NCI-H1417 (cell line): ENCODE measurements at regions not wholly inside any gene's neighbourhood (a gene's known extent, or its start where the extent isn't known, plus 50 kb on each side); places are given as distances from the start of the nearest gene placed in this dataset.

Source experiments
- DNase-seq, 3 experiments: peaks; one replicate each; lab custom pipeline; 2025; lab: John Stamatoyannopoulos, UW

DNA sequence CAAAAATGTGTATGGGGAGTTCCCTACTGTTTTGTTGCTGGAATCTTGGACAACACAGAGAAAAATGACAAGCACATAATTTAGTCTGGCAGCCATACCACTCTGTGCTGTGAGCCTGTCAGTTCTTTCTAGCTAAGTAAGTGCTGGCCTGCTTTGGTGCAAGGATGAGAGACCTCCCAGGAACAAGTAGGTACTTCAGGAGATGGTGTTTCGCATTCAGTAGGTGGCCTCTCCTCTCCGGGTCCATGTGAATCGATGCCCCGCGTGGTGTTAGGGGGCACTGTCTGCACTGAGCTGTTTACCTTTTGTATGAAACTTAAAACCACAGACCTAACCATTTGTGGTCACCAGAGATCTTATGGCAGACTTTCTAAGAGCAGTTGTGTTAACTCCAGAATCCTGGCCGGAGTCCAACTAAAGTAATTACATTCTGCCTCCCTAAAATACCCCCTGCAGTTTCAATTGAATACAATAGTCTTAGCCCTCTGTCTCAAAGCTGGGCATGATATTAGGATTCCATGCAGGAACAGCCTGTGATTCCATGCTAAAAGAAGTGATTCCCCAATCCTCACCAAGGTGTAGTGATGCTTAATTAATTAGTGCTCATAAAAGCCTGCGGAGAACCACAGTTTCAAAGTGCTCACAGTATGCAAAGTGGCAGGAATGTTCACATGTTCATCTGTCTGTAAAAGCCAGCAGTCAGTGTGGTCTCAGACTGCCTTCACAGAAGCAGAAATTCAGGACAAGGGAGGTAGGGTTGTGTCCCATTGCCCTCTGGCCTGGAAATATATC lies 64.2 kb downstream of the LLPH start:
- peak; percentile 41 to 87 (median 75) for DNase-seq

DNA sequence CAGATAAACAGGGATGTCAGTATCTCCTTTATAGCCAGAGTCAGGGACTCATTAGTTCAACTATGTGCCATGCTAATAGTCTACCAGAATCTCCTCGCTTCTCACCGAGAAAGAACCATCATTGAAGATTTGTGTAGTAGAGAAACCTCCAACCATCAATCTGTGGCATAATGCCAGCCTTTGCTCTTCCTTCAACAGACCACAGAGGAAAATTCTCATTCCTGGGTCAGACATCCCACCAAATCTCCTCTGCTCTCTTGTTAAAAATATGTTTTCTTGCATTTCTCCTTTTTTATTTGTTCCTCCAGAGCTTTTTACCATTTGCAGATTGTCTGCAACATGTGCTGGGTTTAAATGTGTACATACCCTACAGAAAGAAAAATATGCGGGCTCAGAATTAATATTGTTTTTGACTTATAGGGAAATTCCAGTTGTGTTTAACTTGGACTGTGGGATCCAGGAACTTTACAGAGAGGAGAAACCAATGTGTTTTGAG lies 64.9 kb downstream of the LLPH start:
- DNase-seq: no peak

DNA sequence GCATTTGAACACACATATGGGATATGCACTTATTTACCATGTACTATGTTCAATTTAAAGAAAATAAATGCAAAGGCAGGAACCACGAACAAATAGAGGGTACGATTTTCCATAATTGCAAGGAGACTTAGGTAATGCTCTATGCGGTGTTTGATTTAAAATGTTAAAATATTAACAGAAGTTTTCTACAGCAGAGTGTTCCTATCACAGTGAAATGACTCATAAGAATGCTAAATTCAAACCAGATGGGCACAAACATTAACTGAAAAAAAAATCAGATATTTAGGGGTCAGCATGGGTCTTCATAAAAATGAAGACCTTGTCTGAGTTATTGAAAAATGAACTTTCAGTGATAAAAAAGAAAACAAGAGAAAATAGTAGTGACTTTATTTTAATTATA lies 65.4 kb downstream of the LLPH start:
- no peak for DNase-seq

DNA sequence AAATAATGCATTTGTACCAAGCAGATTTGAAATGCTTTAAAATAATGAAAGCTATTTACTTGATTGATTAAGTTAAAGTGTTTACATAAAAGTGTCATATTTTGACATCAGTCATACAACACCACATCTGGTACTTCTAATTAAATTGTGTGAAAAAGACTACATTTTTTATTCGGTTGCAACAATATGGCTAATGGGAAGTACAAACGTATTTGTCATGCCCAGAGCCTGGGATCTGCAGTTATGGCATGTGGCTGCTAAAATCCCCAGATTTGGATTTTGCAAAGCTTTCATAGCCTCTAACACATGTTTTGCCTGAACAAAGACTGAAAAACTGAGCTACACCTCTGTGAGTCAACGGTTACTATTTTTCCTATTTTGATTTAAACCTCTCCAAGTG lies 66.6 kb downstream of the LLPH start:
- DNase-seq: no peak

GRCh38 chr12:66062290-66062625 lies 68.3 kb downstream of the LLPH start:
- DNase-seq: no peak

DNA sequence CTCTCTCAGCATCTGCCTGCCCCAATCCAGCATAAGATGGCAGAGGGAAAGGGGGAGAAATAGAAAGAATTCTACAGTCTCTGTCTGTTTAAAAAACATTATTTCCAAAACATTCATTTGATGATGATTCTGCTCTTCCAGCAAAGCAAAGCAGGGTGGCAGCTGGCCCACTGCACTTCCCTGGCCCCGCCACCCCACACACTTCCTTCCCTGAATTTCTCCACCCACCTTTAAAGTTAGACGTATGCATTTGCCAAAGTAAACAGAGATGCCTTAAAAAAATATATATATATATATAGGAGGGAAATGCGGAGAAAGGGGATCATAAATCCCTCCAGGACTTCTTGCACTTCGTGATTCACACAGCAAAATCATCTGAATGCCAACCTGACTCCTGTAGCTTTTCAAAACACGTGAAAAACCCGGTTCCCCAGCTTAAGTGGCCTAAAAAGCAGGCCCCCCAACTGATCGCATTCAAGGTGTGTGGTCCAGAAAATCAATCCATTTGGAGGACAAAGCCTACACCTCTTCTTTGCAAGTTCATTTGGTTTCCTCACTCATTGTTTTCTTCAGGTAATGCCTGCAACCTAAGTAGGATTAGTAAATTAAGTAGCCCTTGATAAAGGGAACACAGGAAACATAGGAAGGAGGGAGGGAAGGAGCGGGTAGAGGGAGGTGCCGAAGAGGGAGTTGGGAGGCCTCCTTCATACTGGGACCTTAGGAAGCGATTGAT lies 68.8 kb downstream of the LLPH start:
- DNase-seq: no peak

DNA sequence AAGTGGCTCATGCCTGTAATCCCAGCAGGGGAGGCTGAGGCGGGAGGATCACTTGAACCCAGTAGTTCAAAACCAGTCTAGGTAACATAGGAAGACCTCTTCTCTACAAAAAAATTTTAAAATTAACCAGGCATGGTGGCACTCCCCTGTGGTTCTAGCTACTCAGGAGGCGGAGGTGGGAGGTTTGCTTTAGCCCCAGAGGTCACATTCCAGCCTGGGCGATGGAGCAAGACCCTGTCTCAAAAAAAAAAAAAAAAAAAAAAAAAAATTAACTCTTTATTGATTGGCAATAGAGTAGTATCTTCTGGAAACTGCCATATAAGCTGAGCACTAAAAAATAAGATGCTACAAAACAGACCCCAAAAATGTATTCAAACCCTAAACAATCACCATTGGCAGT lies 69.5 kb downstream of the LLPH start:
- DNase-seq: no peak

GRCh38 chr12:66060163-66060907 lies 70.2 kb downstream of the LLPH start:
- DNase-seq: no peak

GRCh38 chr12:66059666-66060065 lies 70.9 kb downstream of the LLPH start:
- DNase-seq: no peak

- no peak for DNase-seq
These were observed 72.0 kb downstream of the LLPH start for GRCh38 chr12:66058554-66058953.

DNA sequence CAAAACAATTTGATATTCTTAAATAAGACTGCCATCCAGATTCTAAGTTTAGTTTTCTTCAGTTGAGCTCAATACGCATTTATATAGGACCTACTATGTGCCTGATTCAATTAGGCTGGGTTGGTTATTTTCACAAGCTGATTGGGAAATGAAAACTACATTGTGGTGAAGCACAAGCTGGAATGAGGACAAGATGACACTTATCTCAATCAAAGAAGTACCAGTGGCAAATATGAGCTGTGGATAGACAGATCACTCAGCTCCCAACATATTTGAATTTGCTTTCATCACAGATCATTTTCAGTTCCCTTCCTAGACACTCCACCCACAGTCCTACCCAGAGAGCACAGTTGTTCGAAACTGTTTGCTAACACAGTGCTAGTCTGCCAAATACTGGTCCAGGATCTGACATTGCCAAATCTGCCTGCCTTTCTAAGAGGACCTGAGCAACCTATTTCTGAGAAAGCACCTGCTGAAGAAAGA lies 74.7 kb downstream of the LLPH start:
- DNase-seq: no peak

- DNase-seq: no peak
These were observed 77.4 kb downstream of the LLPH start for GRCh38 chr12:66052988-66053615.

DNA sequence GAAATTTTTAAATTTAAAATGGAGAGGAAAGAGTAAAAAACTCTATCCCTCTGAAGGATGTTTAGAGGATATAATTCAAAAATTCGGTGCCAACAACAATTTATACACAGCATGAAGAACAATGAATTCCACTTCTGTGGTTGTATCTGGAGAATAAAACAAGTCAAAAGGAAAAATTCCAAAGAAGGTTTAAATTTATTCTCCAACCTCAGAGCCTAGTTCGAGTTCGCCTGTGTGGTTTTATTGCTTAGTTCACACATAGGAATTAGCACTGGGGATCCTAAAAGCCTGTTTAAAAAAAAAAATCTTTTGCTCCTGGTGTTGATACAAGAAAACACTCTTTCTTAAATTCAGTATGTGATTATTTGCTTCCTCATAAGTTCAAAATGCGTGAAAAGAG lies 79.2 kb downstream of the LLPH start:
- DNase-seq: no peak

- no peak for DNase-seq
These were observed 79.9 kb downstream of the LLPH start for GRCh38 chr12:66050610-66051009.

- no peak for DNase-seq
These were observed 80.3 kb downstream of the LLPH start for GRCh38 chr12:66050283-66050576.

DNA sequence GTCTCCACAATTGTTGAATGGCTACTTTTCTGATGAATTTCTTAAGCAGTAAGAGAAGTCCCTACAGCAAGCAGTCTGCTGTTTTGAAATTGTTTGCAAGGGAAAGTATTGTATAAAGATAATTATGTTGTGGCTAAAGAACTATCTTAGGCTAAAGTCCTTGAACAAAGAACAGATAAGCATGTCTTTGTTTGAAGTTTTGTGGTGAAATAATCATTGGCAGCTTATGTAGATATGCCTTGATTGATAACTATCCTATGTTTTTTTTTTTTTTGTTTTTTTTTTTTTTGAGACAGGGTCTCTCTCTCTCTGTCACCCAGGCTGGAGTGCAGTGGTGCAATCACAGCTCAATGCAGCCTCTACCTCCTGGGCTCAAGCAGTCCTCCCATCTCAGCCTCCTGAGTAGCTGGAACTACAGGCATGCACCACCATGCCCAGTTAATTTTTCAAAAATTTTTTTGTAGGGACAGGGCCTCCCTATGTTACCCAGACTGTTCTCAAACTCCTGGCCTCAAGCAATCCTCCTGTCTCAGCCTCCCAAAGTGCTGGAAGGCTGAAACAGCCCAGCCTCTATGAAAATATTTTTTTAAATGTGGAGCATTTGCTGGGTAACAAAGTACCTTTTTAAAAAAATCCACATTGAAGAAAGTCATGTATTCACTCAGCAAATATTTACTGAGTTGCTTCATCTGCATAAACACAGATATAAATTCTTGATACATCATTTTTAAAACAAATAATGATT lies 80.8 kb downstream of the LLPH start:
- no peak for DNase-seq

DNA sequence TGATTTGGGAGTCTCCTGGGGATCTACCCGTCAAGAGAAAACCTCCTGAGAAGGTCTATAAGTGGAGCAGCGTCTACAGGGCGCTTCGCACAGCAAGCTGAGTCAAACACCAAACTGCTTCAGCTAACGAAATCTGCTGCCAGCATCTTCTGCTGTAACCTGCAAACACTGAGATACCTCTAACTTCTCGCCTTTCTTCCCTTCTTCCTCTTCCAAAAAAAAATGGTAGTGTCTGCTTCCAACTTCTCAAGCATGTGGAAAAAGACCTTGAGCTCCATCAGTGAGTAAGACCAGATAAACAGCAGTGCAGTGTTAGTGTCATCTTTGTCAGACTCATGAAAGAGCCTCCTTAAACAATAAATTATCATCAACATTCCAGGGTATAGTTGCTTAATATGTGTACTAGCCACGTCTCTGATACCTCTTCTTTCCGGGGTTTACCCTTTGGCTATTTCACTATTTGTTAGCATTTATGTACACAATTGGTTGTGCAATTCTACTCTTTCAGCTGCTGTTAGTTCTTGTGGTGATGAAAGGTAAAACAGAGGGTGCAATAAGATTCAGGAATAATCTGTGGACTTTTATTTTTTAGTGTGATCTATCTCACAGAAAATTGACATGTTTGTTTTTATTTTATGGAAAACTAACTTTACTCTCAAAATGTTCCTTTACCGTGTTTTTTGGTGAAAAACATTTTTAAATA lies 81.6 kb downstream of the LLPH start:
- DNase-seq: no peak

GRCh38 chr12:66048218-66048834 lies 82.2 kb downstream of the LLPH start:
- no peak for DNase-seq

DNA sequence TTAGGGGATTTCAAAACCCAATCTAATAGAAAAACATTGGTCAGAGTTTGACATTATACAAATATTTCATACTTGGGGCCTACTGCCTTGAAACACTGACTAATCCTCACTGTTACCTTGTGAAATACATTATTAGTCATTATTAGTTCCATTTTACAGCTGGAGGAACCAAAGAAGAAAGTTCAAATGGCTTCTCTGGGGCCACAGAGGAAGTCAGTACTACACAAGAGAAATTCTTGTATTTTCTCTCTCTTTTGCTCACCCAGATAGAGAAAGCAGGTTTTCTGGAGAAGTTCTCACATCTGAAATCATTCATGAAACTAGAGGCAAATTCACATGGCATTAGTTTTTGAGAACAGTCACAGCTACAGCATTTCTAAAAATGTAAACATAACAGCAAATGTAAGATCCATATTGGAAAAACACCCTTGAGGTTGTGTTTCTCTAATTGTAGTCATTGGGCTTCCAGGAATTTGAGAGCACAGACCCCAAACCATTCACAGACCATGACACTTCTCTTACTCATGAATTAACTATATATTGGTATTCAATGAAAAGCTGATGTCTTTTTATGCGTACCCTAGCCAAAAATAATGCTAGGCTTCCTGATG lies 83.0 kb downstream of the LLPH start:
- DNase-seq: no peak

- DNase-seq: no peak
These were observed 85.0 kb downstream of the LLPH start for GRCh38 chr12:66045506-66045905.
